ENCODE measurements at regions not wholly inside any gene's neighbourhood (a gene's known extent, or its start where the extent isn't known, plus 50 kb on each side); places are given as distances from the start of the nearest gene placed in this dataset.

DNA sequence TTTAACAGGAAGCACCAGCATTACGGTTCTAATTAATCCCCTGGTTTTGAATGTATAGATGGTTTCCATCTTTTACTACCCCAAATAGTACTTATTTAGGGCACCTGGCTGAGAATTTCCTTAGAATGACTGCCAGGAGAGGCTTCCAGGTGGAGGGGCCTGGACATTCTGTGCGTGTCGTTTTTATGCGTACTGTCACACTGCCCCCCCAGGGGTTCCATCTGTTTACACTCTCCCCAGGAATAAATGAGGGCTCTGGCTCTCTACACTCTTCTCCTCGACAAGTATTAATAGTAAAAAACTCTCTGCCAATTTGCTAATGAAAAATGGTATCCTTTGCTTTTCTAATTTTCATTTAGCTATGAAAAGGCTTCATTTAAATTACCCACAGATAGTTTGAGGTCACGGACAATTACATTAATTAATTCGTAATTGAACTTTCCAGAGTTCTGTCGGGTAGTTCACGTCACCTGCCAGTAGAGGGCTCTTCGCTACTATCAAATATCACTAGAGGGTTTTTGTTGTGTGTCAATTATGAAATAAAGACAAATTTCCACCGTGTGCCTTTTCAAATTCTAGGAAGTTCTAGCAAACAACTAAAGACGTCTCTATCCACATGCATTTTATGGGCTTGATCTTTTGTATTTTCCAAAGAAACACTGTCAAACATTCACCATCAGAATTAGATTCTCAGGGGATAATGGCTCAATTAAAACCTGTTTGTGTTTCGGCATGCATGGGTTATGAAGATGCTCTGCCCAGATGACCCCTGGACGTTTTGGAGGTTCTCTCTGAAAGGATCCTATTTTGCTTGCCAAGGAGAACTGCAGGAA, 88.8 kb upstream of the ASB18 start:
- no peak for TF ChIP-seq POLR2A (IDR thresholded peaks at IDR 0.05)
- TF ChIP-seq, protein P1, sequence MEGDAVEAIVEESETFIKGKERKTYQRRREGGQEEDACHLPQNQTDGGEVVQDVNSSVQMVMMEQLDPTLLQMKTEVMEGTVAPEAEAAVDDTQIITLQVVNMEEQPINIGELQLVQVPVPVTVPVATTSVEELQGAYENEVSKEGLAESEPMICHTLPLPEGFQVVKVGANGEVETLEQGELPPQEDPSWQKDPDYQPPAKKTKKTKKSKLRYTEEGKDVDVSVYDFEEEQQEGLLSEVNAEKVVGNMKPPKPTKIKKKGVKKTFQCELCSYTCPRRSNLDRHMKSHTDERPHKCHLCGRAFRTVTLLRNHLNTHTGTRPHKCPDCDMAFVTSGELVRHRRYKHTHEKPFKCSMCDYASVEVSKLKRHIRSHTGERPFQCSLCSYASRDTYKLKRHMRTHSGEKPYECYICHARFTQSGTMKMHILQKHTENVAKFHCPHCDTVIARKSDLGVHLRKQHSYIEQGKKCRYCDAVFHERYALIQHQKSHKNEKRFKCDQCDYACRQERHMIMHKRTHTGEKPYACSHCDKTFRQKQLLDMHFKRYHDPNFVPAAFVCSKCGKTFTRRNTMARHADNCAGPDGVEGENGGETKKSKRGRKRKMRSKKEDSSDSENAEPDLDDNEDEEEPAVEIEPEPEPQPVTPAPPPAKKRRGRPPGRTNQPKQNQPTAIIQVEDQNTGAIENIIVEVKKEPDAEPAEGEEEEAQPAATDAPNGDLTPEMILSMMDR (IDR thresholded peaks at IDR 0.05), result peak; percentile 81 to 89 (median 86)
